ENCODE measurements at regions not wholly inside any gene's neighbourhood (a gene's known extent, or its start where the extent isn't known, plus 50 kb on each side); places are given as distances from the start of the nearest gene placed in this dataset.
"Not testable (repeated sequence)": the region's sequence is repeated elsewhere in the genome, so short reads cannot be mapped to it uniquely, and the experiment has no call there.

DNA sequence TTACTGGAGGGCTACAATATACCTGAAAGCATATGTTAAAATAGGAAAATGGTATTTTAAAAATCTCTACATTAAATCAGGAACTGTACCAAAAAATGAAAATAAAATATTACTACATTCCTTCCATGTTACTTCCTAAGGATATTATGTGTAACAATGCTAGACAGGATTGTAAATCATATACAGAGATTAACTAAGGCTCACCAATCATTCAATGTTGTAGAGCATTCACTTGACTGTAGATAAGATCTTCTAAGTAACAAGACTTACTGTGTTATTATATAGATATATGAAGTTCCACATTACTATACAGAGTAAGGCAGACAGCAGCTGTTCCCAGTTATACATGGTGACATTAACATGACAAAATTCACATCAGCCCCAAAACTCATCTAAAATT lies 1919.1 kb upstream of the CDH9 start:
- no peaks in the 10 kb centered on the region for H3K27me3 ChIP-seq (ENCODE audit: control insufficient read depth, insufficient read depth, low read length)
- H3K4me3 ChIP-seq (ENCODE audit: low read depth, low read length), result no peak overlapping the region
- no peaks in the 10 kb centered on the region for H3K4me1 ChIP-seq (ENCODE audit: control insufficient read depth, insufficient read depth, low read length)
- no peaks in the 10 kb centered on the region for H3K36me3 ChIP-seq (ENCODE audit: control insufficient read depth, insufficient read depth, low read length)
- no peak overlapping the region for H3K9ac ChIP-seq (ENCODE audit: low read depth, low read length)
- no peaks in the 10 kb centered on the region for H3K9me3 ChIP-seq (ENCODE audit: control insufficient read depth, insufficient read depth, low read length)

DNA sequence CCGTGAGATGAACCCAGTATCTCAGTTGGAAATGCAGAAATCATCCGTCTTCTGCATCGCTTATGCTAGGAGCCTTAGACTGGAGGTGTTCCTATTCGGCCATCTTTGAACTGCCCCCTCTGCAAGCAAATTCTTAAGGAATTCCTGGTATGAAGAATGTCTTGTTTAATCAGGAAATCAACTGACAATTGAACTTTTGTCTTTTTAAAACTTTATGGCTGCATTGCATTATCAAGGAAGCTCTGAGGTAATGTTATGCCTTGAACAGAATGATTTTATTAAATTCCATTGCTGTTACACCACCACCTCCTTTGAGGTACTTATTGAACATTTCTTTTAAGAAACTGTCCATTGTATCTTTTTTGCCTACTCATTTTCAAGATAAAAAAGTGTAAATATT lies 1915.7 kb upstream of the CDH9 start:
- no peaks in the 10 kb centered on the region for H3K27me3 ChIP-seq (ENCODE audit: control insufficient read depth, insufficient read depth, low read length)
- no peaks in the 10 kb centered on the region for H3K4me1 ChIP-seq (ENCODE audit: control insufficient read depth, insufficient read depth, low read length)
- no peaks in the 10 kb centered on the region for H3K36me3 ChIP-seq (ENCODE audit: control insufficient read depth, insufficient read depth, low read length)
- H3K9ac ChIP-seq (ENCODE audit: low read depth, low read length), result no peak overlapping the region
- H3K9me3 ChIP-seq (ENCODE audit: control insufficient read depth, insufficient read depth, low read length), result no peaks in the 10 kb centered on the region
- H3K4me3 ChIP-seq (ENCODE audit: low read depth, low read length), result no peak overlapping the region

DNA sequence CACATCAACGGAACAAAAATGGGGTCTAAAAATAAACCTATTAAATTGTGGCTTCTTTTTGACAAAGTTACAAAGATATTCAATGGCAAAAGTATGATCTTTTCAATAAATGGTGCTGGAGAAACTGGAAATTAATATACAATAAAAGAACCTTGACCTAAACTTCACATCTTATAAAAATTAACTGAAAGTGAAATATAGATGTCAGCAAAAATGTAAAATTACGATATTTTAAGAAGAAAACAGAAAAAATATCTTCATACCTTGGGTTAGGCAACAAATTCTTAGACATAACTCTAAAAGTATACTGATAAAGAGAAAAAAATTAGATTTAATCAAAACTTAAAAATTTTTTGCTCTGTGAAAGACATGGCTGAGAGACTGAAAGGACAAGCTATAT lies 1909.5 kb upstream of the CDH9 start:
- Histone ChIP-seq H3K9me3 (ENCODE audit: control insufficient read depth, insufficient read depth, low read length) (no peaks in the 10 kb centered on the region), H3K27me3 (ENCODE audit: control insufficient read depth, insufficient read depth, low read length) (no peaks in the 10 kb centered on the region), H3K9ac (ENCODE audit: low read depth, low read length) (no peak overlapping the region), H3K4me3 (ENCODE audit: low read depth, low read length) (no peak overlapping the region), H3K4me1 (ENCODE audit: control insufficient read depth, insufficient read depth, low read length) (no peaks in the 10 kb centered on the region), H3K36me3 (ENCODE audit: control insufficient read depth, insufficient read depth, low read length) (no peaks in the 10 kb centered on the region)

DNA sequence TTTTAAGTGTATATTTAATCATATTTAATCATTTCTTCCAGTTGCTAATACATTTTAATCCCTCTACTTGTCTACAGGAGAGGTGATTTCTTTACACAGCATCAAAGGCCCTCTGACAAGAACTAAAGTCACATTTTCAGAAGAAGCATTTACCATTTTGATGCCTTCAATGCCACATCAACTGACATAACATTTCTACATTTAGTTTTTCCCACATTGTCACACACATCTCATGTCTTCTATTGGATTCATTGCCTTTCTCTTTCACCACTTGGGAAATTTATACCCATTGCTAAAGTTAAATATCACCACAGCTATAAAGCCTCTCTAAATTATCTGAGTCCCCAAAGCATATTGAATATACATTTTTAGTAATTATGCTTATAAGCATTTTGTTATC lies 1907.5 kb upstream of the CDH9 start:
- no peaks in the 10 kb centered on the region for H3K4me1 ChIP-seq (ENCODE audit: control insufficient read depth, insufficient read depth, low read length)
- H3K36me3 ChIP-seq (ENCODE audit: control insufficient read depth, insufficient read depth, low read length), result no peaks in the 10 kb centered on the region
- H3K27me3 ChIP-seq (ENCODE audit: control insufficient read depth, insufficient read depth, low read length), result no peaks in the 10 kb centered on the region
- no peak overlapping the region for H3K9ac ChIP-seq (ENCODE audit: low read depth, low read length)
- no peak overlapping the region for H3K4me3 ChIP-seq (ENCODE audit: low read depth, low read length)
- no peaks in the 10 kb centered on the region for H3K9me3 ChIP-seq (ENCODE audit: control insufficient read depth, insufficient read depth, low read length)

DNA sequence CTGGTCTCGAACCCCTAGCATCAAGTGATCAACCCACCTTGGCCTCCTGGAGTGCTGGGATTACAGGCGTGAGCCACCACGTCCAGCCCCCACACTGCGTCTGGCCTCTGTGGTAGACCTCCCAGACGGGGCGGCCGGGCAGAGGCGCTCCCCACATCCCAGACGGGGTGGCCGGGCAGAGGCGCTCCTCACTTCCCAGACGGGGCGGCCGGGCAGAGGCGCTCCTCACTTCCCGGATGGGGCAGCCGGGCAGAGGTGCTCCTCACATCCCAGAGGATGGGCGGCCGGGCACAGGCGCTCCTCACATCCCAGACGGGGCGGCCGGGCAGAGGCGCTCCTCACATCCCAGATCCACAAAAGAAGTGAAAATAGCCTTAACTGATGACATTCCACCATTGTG lies 1891.0 kb upstream of the CDH9 start:
- not testable (repeated sequence) for H3K36me3 ChIP-seq (ENCODE audit: control insufficient read depth, insufficient read depth, low read length); H3K4me3 ChIP-seq (ENCODE audit: low read depth, low read length); H3K9ac ChIP-seq (ENCODE audit: low read depth, low read length); H3K9me3 ChIP-seq (ENCODE audit: control insufficient read depth, insufficient read depth, low read length); H3K27me3 ChIP-seq (ENCODE audit: control insufficient read depth, insufficient read depth, low read length); H3K4me1 ChIP-seq (ENCODE audit: control insufficient read depth, insufficient read depth, low read length)

DNA sequence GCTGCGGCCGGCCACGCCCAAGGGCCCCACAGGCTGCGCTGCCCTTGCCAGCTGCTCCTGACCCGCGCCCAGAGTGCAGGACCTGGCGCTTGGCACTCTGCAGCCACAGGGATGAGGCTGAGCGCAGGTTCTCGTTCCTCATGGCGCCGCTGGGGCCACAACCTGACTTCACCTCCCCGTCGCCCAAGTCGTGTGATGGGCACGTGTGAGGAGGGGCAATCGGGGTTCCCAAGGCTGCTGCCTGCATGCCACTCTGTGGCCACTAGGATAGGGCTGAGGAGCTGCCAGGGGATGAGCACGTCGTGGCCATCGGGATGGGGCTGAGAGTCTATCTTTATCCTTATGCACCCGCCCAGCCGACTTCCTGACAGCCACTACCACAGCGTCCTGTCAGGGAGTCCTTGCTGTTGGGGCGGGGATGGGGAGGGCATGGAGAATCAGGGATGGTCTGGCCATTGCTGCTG lies 1890.0 kb upstream of the CDH9 start:
- not testable (repeated sequence) for H3K4me1 ChIP-seq (ENCODE audit: control insufficient read depth, insufficient read depth, low read length); H3K4me3 ChIP-seq (ENCODE audit: low read depth, low read length); H3K9ac ChIP-seq (ENCODE audit: low read depth, low read length); H3K36me3 ChIP-seq (ENCODE audit: control insufficient read depth, insufficient read depth, low read length); H3K9me3 ChIP-seq (ENCODE audit: control insufficient read depth, insufficient read depth, low read length); H3K27me3 ChIP-seq (ENCODE audit: control insufficient read depth, insufficient read depth, low read length)

DNA sequence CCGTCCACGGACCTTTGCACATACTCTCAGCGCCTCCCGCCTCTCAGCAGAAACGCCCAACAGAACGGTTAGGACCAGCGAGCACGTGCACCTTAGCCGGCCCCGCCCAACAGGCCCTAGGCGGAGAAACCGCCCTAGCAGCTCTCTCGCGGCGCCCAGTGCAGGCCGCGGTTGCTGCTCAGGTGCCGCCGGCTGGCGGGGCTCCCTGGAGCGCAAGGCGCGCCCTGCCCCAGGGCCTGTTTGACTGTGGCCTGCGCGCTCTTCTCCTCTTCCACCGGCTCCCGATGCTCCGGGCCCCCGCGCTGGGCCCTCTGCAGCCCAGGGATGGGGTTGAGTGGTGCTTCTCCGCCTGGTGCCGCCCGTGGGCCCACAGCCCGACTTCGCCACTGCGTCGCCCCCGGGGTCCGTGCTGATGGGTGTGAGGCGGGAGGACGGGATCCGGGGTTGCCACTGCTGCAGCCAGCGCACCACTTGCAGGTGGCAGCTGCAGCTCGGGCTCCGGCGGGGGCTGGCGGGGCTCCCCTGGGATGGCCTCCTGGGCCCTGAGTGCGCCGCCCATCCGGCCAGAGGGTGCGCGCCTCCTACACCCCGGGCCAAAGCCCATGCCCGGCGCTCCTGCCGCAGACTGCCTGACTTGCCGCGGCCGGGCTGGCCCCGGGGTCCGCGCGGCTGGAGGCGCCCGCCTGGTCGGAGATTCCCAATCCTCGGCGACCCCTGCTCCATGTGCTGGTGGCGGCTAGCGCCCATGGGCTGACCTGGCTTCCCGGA lies 1889.4 kb upstream of the CDH9 start:
- Histone ChIP-seq H3K9ac (ENCODE audit: low read depth, low read length) (no peak overlapping the region), H3K9me3 (ENCODE audit: control insufficient read depth, insufficient read depth, low read length) (no peaks in the 10 kb centered on the region), H3K36me3 (ENCODE audit: control insufficient read depth, insufficient read depth, low read length) (no peaks in the 10 kb centered on the region), H3K27me3 (ENCODE audit: control insufficient read depth, insufficient read depth, low read length) (no peaks in the 10 kb centered on the region), H3K4me1 (ENCODE audit: control insufficient read depth, insufficient read depth, low read length) (no peaks in the 10 kb centered on the region), H3K4me3 (ENCODE audit: low read depth, low read length) (no peak overlapping the region)

DNA sequence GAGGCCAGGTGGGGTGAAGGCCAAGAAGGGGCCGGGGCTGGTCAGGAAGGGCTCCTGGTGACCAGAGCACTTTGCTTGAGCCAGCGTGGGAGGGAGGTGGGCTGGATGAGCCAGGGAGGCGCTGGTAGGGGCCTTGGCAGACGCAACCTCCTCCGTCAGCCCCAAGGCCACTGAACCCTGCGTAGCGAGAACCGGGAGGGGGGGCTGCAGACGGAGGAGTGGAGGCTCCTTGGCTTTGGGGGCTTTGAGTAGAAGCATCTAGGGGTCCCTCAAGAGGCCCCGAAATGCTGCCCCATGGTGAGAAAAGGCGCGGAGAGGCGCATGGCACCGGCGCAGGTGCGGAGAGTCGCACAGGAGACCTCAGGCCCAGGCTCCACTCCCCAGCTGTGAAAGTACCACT lies 1888.0 kb upstream of the CDH9 start:
- H3K27me3 ChIP-seq (ENCODE audit: control insufficient read depth, insufficient read depth, low read length), result no peaks in the 10 kb centered on the region
- no peaks in the 10 kb centered on the region for H3K4me1 ChIP-seq (ENCODE audit: control insufficient read depth, insufficient read depth, low read length)
- H3K9me3 ChIP-seq (ENCODE audit: control insufficient read depth, insufficient read depth, low read length), result no peaks in the 10 kb centered on the region
- H3K9ac ChIP-seq (ENCODE audit: low read depth, low read length), result no peak overlapping the region
- no peaks in the 10 kb centered on the region for H3K36me3 ChIP-seq (ENCODE audit: control insufficient read depth, insufficient read depth, low read length)
- no peak overlapping the region for H3K4me3 ChIP-seq (ENCODE audit: low read depth, low read length)

DNA sequence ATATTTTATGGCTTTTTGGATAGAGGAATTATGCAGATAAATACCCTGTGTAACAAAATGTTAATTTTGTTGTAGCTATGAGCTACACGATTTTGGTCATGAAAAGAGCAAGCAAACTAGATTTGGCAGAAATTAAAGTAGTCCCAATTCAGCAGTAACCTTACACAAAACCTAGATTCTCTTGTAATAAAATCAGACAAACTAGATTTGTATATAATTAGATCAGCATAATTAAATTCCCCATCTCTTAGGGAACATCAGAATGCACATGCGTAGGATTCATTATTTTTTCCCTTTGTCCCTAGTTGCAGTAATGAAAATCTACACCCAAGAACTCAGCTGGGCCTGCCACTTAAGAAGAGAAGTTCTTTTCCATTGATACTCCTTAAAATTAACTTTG lies 1879.2 kb upstream of the CDH9 start:
- Histone ChIP-seq H3K9me3 (ENCODE audit: control insufficient read depth, insufficient read depth, low read length) (no peaks in the 10 kb centered on the region), H3K9ac (ENCODE audit: low read depth, low read length) (no peak overlapping the region), H3K4me1 (ENCODE audit: control insufficient read depth, insufficient read depth, low read length) (no peaks in the 10 kb centered on the region), H3K27me3 (ENCODE audit: control insufficient read depth, insufficient read depth, low read length) (no peaks in the 10 kb centered on the region), H3K4me3 (ENCODE audit: low read depth, low read length) (no peak overlapping the region), H3K36me3 (ENCODE audit: control insufficient read depth, insufficient read depth, low read length) (no peaks in the 10 kb centered on the region)

DNA sequence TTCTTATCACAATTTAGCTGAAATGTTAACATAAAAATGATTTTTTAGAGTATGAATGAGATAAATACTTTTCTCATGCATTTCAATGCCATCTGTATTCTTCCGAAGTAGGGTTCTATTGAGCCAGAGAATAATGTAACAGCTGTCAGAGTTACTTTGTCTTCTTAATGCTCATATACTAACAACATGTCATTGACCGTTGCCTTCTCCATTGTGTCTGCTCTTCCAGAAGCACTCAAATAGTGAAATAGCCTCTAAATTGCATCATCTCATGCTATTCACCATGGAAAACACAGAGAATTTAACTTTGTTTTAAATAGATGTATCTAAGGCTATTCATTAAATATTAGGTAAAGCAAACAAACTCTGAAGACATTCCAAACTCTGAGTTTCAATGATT lies 1875.9 kb upstream of the CDH9 start:
- Histone ChIP-seq H3K27me3 (ENCODE audit: control insufficient read depth, insufficient read depth, low read length) (no peaks in the 10 kb centered on the region), H3K9ac (ENCODE audit: low read depth, low read length) (no peak overlapping the region)

DNA sequence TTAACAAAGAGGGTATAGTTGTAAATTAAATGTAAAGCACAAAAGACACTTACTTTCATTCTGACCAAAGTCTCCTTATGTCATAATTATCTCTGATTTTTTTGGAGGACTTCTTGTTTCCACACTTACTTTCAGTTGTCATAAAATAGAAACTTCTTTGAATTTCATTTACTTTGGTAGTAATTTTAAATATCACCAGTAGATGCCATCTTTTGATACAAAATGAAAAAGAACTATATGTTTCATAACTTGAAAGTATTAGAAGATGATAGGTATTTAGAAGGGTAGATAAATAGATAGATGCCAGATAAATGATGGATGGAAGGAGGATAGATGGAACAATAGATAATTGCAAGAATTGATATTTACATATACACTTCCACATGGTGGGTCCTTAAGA lies 1865.3 kb upstream of the CDH9 start:
- Histone ChIP-seq H3K36me3 (ENCODE audit: control insufficient read depth, insufficient read depth, low read length) (no peaks in the 10 kb centered on the region), H3K9ac (ENCODE audit: low read depth, low read length) (no peak overlapping the region), H3K9me3 (ENCODE audit: control insufficient read depth, insufficient read depth, low read length) (no peaks in the 10 kb centered on the region), H3K4me3 (ENCODE audit: low read depth, low read length) (no peak overlapping the region), H3K4me1 (ENCODE audit: control insufficient read depth, insufficient read depth, low read length) (no peaks in the 10 kb centered on the region), H3K27me3 (ENCODE audit: control insufficient read depth, insufficient read depth, low read length) (no peaks in the 10 kb centered on the region)

More for the DNA sequence above, 1875.9 kb upstream of the CDH9 start:
- H3K4me1 ChIP-seq (ENCODE audit: control insufficient read depth, insufficient read depth, low read length), result no peaks in the 10 kb centered on the region
- no peak overlapping the region for H3K4me3 ChIP-seq (ENCODE audit: low read depth, low read length)
- H3K36me3 ChIP-seq (ENCODE audit: control insufficient read depth, insufficient read depth, low read length), result no peaks in the 10 kb centered on the region
- no peaks in the 10 kb centered on the region for H3K9me3 ChIP-seq (ENCODE audit: control insufficient read depth, insufficient read depth, low read length)

DNA sequence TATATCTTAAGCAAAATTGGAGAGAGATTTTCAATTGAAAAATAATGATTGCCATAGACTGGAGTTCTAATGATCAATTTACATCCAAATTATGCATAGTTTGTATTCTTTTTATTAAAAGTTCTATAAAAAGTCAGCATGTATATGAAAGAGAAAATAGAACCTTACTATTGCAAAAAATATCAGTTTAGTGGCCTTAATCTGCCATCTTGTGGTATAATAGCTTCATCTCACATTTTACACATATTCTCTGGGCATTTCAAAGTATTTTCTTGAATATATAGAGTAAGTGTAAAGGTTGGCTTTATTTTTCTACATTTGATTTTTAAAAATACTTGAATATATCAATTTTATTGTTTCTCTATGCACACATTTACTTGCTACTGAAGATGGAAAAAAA lies 1858.6 kb upstream of the CDH9 start:
- Histone ChIP-seq H3K4me1 (ENCODE audit: control insufficient read depth, insufficient read depth, low read length) (no peaks in the 10 kb centered on the region), H3K4me3 (ENCODE audit: low read depth, low read length) (no peak overlapping the region), H3K27me3 (ENCODE audit: control insufficient read depth, insufficient read depth, low read length) (no peaks in the 10 kb centered on the region), H3K9me3 (ENCODE audit: control insufficient read depth, insufficient read depth, low read length) (no peaks in the 10 kb centered on the region), H3K9ac (ENCODE audit: low read depth, low read length) (no peak overlapping the region), H3K36me3 (ENCODE audit: control insufficient read depth, insufficient read depth, low read length) (no peaks in the 10 kb centered on the region)
